ENCODE measurements at regions not wholly inside any gene's neighbourhood (a gene's known extent, or its start where the extent isn't known, plus 50 kb on each side); places are given as distances from the start of the nearest gene placed in this dataset.

- no peak for DNase-seq (ENCODE audit: low read depth, low spot score)
Measured at GRCh38 chr13:110773480-110773879, 60.0 kb downstream of the ING1 start.

- DNase-seq (ENCODE audit: low read depth, low spot score): no peak
Measured at GRCh38 chr13:110774051-110774450, 60.6 kb downstream of the ING1 start.

- DNase-seq (ENCODE audit: low read depth, low spot score): no peak
Measured at GRCh38 chr13:110774490-110774889, 61.0 kb downstream of the ING1 start.

- DNase-seq (ENCODE audit: low read depth, low spot score): no peak
Measured at GRCh38 chr13:110775576-110775975, 62.1 kb downstream of the ING1 start.

GRCh38 chr13:110777251-110777820 is 63.8 kb downstream of the ING1 start:
- DNase-seq (ENCODE audit: low read depth, low spot score): no peak

- peak; percentile 58 for DNase-seq (ENCODE audit: low read depth, low spot score)
Measured at GRCh38 chr13:110779022-110779421, 65.5 kb downstream of the ING1 start.

- DNase-seq (ENCODE audit: low read depth, low spot score): no peak
Measured at GRCh38 chr13:110780422-110780821, 66.9 kb downstream of the ING1 start.

- DNase-seq (ENCODE audit: low read depth, low spot score): no peak
Measured at GRCh38 chr13:110782185-110782584, 68.7 kb downstream of the ING1 start.

GRCh38 chr13:110784704-110785103 is 71.2 kb downstream of the ING1 start:
- DNase-seq (ENCODE audit: low read depth, low spot score): no peak

- no peak for DNase-seq (ENCODE audit: low read depth, low spot score)
Measured at GRCh38 chr13:110788778-110789177, 75.3 kb downstream of the ING1 start.

- DNase-seq (ENCODE audit: low read depth, low spot score): no peak
Measured at GRCh38 chr13:110789871-110790270, 76.4 kb downstream of the ING1 start.

GRCh38 chr13:110790371-110790770 is 76.9 kb downstream of the ING1 start:
- no peak for DNase-seq (ENCODE audit: low read depth, low spot score)

GRCh38 chr13:110794209-110794608 is 80.7 kb downstream of the ING1 start:
- no peak for DNase-seq (ENCODE audit: low read depth, low spot score)

GRCh38 chr13:110797230-110797877 is 83.9 kb downstream of the ING1 start:
- DNase-seq (ENCODE audit: low read depth, low spot score): no peak

GRCh38 chr13:110798081-110798994 is 84.8 kb downstream of the ING1 start:
- no peak for DNase-seq (ENCODE audit: low read depth, low spot score)

- peak; percentile 68 for DNase-seq (ENCODE audit: low read depth, low spot score)
Measured at GRCh38 chr13:110799246-110800236, 86.0 kb downstream of the ING1 start.

- DNase-seq (ENCODE audit: low read depth, low spot score): no peak
Measured at GRCh38 chr13:110801044-110801443, 87.5 kb downstream of the ING1 start.

GRCh38 chr13:110802260-110802659 is 88.8 kb downstream of the ING1 start:
- no peak for DNase-seq (ENCODE audit: low read depth, low spot score)

GRCh38 chr13:110806636-110807035 is 93.1 kb downstream of the ING1 start:
- DNase-seq (ENCODE audit: low read depth, low spot score): no peak

GRCh38 chr13:110807546-110807945 is 94.0 kb downstream of the ING1 start:
- DNase-seq (ENCODE audit: low read depth, low spot score): no peak

- no peak for DNase-seq (ENCODE audit: low read depth, low spot score)
Measured at GRCh38 chr13:110808138-110808537, 94.6 kb downstream of the ING1 start.

Measured in brain pericyte (primary cell).